GM12874 (cell line): ENCODE measurements at regions not wholly inside any gene's neighbourhood (a gene's known extent, or its start where the extent isn't known, plus 50 kb on each side); places are given as distances from the start of the nearest gene placed in this dataset.

Experiments
- TF ChIP-seq, protein P1 (sequence below): IDR thresholded peaks from 2 replicates; pipeline ENCODE4 v1.5.1; 2011; ENCODE audit warnings: low read depth, mild to moderate bottlenecking, control low read depth, low read length, moderate library complexity; ENCODE audit not compliant: insufficient read depth

DNA sequence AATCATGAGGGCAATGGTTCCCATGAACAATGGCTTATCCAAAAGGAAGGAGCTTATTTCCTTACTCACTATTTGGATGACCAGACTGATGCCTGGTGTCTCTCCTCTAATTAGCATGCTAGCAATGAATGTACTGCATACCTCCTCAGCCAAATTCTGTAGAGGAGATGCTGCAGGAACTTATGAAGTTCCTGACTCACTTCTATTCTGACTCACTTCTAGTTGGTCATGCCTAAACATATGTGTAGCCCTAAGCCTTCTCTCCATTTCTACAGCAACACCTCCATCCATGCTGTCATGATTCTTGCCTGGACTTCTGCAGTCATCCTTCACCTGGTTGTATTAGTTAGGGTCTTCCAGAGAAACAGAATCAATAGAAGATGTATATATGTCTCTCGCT, 59.9 kb upstream of the MRPS9 start:
- TF ChIP-seq, protein P1, sequence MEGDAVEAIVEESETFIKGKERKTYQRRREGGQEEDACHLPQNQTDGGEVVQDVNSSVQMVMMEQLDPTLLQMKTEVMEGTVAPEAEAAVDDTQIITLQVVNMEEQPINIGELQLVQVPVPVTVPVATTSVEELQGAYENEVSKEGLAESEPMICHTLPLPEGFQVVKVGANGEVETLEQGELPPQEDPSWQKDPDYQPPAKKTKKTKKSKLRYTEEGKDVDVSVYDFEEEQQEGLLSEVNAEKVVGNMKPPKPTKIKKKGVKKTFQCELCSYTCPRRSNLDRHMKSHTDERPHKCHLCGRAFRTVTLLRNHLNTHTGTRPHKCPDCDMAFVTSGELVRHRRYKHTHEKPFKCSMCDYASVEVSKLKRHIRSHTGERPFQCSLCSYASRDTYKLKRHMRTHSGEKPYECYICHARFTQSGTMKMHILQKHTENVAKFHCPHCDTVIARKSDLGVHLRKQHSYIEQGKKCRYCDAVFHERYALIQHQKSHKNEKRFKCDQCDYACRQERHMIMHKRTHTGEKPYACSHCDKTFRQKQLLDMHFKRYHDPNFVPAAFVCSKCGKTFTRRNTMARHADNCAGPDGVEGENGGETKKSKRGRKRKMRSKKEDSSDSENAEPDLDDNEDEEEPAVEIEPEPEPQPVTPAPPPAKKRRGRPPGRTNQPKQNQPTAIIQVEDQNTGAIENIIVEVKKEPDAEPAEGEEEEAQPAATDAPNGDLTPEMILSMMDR: no peak

DNA sequence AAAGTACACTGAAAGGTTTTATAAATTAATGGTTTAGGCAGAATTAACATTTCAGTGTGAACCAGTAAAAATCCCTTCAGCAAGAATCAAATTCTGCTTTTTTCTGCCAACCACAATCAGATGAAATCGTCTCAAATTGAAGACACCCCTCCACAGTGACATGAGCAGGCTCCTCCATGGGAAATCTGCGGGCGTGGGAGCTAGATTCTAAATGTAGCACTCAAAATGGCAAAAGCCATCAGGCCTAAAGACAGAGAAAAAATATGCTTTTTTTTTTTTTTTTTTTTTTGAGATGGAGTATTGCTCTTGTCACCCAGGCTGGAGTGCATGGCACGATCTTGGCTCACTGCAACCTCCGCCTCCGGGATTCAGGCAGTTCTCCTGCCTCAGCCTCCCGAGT, 55.8 kb upstream of the MRPS9 start:
- TF ChIP-seq, protein P1: no peak
